ELR (cell line): ENCODE measurements at regions not wholly inside any gene's neighbourhood (a gene's known extent, or its start where the extent isn't known, plus 50 kb on each side); places are given as distances from the start of the nearest gene placed in this dataset.
"Not testable (repeated sequence)": the region's sequence is repeated elsewhere in the genome, so short reads cannot be mapped to it uniquely, and the experiment has no call there.

ENCODE experiments used
- DNase-seq: peaks from one replicate; pipeline ENCODE4 v3.0.0-alpha.2; 2015; ENCODE audit warnings: low read depth

DNA sequence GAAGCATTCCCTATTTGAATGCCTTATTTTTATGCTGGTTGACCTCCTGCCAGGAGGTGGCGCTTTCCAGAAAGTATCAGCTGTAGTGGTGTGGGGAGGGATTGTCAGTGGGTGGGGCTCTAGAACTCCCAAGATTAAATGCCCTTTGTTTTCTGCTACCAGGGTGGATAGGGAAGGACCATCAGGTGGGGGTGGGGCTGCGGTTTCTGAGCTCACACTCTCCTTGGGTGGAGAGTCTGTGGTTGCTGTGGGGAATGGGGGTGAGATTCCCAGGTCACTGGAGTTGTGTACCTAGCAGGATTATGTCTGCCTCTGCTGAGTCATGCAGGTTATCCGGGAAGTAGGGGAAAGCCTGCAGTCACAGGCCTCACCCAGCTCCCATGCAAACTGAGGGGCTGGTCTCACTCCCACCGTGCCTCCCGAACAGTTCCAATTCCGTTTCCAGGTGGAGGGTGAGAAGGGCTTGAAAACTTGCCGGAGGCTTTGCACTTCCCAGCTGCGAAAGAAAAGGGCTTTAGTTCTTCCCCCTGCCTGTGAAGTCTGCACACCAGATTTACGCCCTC lies 68.3 kb downstream of the ALG10B start:
- DNase-seq: peak; percentile 0

DNA sequence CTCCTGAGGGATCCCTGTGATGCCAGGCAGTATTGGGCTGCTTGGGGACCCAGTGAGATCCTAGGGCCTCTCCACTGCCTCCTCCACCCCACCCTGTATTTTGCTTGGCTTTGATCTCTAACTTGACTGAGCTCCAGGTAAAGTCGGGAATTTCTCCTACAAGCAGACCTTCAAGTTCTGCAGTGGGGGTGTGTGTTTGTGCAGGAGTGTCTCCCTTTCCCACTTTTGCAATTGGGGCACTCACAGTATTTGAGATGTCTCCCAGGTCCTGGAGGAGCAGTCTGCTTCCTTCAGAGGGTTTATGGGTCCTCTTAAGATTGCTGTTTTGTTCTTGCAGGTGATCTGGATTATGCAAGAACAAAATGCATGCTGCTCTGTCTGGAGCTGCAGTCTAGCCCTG lies 68.9 kb downstream of the ALG10B start:
- no peak for DNase-seq

DNA sequence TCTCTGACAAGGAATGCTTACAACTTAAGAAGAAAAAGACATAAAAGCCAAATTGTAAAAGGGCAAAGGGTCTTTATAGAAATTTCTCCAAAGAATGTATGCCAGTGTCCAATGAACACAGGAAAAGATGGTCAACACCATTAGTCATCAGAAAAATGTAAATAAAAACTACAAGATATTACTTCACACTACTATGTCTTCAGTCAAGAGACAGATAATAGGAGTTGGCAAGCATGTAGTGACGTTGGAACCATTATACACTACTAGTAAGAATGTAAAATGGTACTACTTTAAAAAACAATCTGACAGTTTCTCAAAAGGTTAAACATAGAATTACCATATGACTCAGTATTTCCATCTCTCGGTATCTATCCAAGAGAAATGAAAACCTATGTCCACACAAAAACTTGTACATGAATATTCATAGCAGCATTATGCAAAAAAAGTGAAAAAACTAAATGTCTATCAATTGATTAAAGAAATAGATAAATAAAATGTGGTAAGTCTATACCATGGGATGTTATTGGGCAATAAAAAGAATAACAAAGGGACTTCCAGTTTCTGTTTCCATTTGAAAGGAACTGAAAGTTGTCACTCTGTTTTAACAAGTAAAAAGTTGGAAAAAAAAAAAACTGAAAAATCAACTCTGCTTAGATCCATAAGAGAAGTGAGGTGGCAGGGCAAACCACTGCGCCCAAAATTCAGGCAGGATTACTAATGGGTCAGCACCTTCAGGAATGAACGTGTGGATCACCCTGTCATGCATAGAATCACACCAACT lies 69.8 kb downstream of the ALG10B start:
- DNase-seq: no peak

DNA sequence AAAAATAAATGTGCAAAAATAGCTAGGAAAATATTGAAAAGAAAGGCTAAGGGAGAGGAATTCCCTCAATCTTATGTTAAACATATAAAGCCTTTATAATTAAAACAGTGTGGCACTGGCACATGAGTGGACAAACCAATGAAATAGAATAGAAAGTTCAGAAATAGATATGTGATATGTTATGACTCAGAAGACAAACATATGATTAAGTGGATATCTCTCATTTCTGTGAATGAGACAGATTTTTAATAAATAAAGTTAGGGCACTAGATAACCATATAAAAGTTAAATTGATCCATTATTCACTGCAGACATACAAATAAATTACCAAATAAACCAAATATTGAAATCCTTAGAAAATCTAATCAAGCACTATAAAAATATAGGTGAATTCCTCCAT lies 73.0 kb downstream of the ALG10B start:
- DNase-seq: no peak

DNA sequence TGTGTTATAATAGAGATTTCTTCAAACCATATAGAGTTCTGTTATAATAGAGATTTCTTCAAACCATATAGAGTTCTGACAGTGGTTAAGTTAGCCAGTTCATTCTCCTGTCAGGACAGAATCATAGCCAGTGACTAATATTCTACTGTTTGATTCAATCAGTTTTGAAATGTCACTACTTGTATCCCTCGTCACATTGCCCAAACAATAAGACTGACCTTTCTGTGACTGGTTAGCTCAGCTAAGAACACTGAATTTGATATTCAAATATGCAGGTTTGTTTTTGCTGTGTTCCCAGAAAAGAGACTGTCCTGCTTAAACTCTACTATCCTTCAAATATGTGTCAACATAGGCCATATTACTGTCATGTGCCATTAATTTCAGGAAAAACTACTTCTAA lies 74.4 kb downstream of the ALG10B start:
- no peak for DNase-seq

DNA sequence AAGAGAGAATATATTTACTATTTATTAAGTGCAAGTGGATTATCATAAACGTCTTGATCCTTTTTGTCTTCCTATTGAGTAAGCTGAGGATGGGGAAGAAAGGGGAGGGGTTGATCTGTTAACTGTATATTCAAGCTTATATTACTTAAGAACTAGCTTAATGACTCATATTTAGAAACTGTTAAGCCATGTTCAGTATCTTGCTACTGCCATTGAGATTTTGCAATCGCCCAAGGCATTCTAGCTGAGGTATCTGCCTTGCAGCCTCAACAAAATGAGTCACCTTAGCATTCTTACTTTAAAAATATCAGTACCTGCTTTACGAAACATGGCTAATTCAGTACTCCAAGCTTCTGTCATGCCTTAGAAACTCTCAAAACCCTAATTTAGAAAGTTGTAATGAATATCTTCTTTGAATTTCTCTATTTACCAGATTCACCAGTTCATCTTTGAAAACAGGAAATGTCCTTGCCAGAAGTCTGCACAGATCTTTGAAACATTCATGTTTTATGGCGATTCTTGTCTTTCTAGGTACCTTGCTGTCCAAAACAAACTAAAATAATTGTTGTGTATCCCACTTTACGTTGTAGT lies 76.1 kb downstream of the ALG10B start:
- DNase-seq: peak; percentile 20

DNA sequence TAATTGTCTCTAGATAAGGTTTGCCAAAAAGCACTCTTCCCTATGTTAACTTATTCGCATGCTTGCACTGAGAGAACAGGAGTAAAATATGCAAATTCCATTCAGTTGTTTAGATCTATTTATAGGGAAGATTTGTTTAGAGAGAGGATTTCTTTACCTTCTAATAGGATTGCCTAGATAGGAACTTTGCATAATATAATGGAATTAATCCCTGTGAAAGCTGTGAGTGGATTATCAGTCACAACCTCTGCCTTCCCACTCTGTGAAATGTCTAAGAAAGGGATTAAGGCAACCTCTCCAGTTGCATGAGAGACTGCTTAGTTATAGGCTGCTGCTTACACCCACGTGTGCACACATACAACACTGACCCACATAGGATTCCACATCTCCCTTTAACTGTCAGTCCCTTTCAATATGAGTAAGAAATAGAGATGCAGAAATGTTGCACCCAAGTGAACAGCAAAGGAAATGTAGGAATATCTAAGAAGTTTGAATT lies 83.2 kb downstream of the ALG10B start:
- no peak for DNase-seq

DNA sequence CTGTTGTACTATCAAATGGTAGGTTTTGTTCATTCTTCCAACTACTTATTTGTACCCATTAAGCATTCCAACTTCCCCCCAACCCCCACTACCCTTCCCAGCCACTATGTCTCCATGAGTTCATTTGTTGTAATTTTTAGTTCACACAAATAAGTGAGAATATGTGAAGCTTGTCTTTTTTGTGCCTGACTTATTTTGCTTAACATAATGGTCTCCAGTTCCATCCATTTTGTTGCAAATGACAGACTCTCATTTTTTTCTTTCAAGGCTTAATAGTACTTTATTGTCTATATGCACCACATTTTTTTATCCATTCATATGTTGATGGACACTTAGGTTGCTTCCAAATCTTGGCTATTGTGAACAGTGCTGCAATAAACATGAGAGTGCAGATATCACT lies 86.2 kb downstream of the ALG10B start:
- no peak for DNase-seq

DNA sequence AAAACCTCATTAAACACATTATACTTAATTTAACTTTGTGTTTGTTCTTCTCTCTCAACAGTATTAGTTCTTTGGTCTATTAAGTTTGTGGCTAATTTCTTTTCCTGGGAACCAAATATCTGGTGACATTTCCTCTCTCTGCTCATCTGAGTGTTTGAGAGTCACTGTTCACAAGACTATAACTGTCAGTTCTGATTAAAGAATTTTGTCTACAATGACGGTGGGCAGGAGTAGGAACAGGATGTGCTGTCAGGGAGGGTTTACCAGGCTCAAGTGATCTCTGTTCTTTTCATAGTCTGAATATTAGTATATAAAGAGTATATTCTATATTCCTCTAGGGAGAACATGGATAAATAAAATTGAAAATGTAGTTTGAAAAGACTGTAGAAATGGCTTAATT lies 92.9 kb downstream of the ALG10B start:
- DNase-seq: no peak

DNA sequence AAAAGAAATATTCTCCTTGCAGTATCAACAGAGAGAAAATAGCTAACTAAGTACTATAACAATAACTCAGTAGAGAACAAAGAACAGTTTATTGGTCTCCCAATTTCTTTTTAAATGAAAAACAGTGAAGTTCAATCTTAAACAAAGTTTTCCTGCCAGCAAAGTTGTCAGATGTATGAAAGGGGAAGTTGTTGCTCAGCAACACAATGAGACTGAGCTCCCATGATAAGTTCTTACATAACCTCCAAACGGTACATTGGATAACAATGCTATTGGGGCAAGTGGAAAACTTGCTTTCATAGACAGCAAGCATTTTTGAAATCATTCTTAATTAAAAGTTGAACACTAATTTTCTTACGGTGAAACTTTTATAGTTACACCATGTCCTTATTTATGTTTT lies 94.9 kb downstream of the ALG10B start:
- no peak for DNase-seq

DNA sequence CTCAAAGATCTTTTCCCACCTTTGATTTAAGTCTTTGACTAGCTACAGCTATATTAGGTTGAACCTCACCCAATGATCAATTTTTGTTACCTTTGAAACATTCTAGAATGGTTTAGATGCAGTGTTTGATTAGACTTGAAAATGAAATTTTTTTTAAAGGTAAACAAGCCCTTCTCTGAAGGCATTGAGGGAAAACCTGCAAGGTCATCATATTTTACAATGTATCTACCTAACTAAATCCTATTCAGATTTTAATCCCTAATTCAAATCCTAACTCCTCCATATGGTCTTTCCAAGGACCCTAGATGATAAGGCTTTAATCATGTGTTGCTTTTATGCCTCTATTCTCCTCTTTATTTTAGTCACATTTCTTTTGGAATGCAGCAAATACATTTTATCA lies 95.4 kb downstream of the ALG10B start:
- DNase-seq: no peak

DNA sequence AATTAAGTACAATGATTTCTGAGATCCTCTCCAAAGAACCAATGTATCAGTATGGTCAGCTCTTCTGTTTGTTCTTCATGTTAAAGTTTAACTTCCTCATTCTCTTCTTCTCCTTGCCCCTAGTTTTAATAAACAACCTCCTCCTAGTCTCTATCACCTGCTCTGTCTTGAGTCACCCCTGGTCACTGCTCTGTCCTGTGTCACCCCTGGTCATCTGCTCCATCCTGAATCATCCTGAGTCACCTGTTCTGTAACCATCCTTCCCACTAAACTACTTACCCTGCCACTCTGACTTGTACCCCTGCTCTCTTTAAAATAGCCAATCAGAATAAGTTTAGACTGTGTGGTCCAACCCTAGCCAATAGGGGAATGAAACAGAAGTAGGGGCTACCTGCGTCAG lies 100.5 kb downstream of the ALG10B start:
- DNase-seq: no peak

DNA sequence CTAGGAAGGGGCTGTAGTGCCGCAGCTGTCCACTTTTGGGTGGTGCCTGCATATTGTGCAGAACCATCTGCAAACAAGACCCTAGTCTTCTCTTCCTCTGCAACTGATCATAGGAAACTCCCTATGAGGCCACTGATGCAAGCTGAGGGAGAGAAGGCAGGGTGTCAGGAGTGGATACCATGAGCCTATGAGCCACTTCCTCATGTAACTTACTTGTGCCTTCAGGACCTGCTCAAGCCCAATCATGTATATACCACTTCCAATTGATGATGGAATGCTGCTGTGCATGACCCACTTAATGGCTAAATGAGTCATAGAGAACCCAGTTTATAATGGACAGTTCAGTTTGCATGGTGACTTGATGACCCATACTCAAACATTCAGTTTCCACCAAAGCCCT lies 107.9 kb downstream of the ALG10B start:
- no peak for DNase-seq

DNA sequence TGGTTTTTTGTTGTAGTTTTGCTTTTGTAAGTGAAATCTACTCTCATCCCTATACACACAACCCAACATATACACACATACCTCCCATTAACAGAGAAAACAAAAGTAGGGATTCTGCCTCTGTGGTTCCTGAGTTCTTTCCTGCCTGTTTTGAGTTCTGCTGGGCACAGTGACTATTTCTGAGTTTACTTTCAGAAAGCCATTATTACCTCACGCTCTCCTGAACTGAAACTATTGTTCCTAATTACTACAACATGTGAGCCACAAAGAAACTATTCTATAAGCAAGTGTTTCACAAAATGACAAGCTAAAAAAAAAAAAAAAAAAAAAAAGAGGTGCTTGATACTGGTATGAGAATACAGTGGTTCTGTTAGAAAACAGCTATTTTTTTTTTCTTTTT lies 110.9 kb downstream of the ALG10B start:
- no peak for DNase-seq

DNA sequence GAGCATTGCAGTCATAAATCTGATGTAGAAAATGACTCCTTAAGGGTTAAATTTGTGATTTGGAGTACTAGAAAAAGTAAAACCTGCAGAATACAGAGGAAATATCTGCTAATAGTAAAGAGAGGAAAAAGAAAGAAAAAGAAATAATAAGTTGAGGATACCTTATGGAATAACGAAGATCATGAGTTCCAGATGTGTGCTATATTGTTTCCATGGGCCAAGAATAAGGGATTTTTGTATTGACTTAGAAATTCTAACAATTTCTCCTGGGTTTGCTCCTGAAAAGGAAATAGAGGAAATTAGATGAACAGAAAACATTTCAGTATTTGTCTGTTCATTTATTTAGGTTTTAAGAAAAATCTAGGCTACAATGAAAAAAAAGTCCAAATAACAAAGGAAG lies 115.3 kb downstream of the ALG10B start:
- DNase-seq: no peak

DNA sequence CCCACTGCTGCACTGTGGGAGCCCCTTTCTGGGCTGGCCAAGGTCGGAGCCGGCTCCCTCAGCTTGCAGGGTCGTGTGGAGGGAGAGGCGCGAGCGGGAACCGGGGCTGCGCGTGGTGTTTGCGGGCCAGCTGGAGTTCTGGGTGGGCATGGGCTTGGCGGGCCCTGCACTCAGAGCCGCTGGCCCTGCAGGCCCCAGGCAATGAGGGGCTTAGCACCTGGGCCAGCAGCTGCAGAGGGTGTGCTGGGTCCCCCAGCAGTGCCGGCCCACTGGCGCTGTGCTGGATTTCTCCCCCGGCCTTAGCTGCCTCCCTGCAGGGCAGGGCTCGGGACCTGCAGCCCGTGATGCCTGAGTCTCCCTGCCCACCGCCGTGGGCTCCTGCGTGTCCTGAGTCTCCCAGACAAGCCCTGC lies 125.3 kb downstream of the ALG10B start:
- not testable (repeated sequence) for DNase-seq

DNA sequence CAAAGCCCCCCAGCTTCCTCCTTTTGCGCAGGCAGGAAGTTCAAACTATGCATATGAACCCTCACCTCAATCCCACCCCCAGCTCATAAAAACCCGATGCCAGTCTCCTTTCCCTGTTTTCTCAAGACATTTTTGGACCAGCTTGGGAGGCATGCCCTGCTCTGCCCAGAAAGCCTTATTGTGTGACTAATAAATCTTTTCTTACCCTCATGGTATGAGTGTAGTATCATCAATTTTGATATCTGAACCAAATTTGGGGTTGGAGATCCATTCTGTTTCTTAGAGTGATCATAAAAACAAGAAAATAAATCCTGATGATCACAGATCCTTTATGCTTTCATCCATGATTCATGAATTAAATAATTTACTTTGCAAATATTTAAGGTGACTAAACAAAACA lies 128.5 kb downstream of the ALG10B start:
- DNase-seq: no peak

DNA sequence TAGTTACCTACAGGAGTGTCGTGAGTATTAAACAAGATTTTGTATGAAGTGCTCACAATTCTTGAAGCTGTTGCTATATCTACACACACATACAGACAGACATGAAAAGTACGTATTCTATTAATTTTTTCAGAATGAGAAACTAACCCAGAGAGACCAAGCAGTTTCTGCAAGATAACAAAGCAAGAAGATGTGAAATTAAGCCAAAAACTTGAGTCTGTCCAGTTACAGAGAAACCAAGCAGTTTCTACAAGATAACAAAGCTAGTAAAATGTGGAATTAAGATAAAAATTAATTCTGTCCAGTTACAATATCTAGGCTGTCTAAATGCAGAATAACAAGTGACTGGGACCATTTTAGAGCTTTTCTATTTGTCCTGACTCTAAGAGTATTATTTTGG lies 132.4 kb downstream of the ALG10B start:
- DNase-seq: no peak

DNA sequence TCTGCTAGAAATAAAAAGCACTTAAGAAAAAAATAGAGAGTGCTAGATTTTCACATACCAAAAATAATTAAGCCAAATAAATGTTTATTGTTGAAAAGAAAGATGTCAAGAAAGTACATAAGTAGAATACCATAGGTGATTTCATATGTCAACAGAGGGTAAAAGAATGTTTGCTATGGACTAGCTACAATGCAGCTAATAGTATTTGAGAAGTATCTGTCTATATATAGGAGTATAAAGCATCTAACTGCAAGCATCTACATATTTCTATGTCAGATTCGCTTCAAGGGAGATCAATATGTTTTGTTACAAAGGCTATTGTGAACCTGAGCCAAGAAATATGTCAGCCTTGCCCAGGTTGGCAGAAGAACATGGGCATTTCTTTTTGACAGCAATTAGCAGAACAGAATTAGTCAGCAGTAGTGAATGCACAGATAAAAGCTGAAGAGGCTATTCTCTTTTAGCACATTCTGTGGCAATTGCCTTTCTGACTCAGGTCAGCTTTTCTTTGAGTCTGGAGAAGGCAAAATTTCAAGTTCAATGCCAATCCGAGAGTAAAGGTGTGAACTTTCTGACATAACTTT lies 140.1 kb downstream of the ALG10B start:
- no peak for DNase-seq

DNA sequence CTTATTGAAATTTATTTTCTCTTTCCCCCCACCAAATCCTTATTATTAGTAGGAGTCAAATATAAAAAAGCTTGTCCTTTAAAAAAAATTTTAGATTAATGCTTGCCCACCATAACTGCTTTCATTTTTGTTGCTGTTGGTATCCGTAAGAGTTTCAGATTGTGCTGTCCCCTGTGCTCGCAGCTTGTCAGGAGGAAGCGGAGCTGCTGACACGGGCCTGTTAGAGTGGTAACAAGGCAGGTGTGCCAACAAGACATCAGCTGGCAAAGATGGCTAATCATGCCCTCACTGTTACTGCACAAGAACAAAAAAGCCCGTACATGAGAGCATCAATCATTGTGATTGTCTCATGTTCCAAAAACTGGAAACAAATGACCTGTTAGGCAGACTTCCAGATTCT lies 148.4 kb downstream of the ALG10B start:
- DNase-seq: no peak

DNA sequence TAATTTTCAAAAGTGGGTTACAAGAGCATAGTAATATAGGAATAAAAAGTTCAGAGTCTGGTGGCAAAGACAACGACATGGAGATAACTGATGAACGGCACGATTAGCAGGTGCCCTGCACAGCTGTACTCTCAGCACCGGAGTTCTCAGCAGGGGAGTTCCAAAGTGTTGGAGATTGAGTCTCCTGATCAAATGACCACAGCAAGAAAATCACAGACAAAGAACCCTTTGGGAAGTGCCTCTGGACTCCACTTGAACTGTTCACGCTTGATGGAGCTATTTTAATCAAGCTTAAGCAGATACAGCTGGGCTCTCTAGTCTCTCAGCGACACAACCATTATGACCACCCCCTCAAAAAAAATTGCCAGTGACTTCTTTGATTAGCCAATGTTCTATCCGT lies 153.1 kb downstream of the ALG10B start:
- no peak for DNase-seq

DNA sequence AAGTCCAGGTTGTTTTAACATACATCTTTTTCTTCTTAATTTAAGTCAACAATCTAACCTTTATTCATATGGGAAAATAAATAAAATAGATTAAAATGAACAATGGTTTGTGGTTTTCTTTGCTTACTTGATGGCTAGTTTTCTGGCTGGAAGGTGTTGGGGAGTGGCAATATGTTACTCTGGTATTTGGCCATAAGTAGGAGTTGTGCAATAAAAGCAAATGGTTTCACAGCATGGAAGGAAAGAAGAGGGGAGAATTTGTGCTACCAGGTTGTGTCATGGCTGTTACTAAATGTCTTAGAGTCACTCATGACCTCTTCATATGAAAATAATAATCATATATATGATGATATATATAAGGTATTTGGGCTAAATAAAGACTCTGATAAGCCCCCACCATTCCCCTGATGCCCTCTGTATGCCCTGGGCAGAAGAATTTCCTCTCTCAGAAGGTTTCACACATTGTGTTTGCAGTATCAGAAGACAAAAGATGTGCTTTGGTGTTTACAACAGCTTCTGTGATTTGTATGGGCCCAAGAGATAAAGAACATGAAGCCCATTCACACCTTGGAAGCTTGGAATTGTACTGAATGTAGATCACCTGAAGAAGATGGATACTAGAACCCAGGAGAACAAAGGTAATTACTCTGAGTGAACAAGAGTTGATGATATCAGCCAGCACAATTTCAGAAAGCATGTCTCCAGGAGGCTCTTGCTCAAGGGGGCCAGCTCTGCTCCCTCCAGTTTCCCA lies 160.9 kb downstream of the ALG10B start:
- DNase-seq: no peak

DNA sequence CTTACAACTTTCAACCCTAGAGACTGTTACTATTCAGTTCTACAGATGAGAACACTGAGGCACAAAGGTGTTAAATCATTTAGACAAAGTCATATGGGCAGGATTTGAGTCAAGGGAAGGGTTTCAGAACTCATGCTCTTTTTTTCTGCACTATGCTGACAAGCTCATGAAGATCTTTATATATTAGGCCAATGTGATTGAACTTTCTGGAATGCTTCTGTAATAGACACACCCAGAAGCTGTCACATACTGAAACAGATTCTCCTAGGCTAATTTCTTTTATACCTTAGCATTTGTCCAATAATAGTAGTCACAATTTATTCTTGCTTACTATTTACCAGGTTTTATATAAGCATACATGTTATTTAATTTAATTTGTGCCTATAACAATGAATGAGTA lies 164.0 kb downstream of the ALG10B start:
- no peak for DNase-seq
